OCI-LY1 (cell line): ENCODE measurements at regions not wholly inside any gene's neighbourhood (a gene's known extent, or its start where the extent isn't known, plus 50 kb on each side); places are given as distances from the start of the nearest gene placed in this dataset.

Experiments used
- CTCF ChIP-seq: fragments of 200-600 bp; sonication (generic), shearing (Covaris generic); IDR thresholded peaks from 2 replicates; pipeline ENCODE4 v1.5.1; 2017; ENCODE audit warnings: mild to moderate bottlenecking, antibody characterized with exemption, low read length, moderate library complexity, mixed read lengths
- EZH2 ChIP-seq: fragments of 200-600 bp; sonication (generic), shearing (Covaris generic); IDR thresholded peaks from 2 replicates; pipeline ENCODE4 v1.8.0; 2017; ENCODE audit warnings: borderline replicate concordance, mixed run types, mild to moderate bottlenecking, antibody characterized with exemption, low read length, moderate library complexity, mixed read lengths

- TF ChIP-seq CTCF (no peak), EZH2 (no peak)
Observed at GRCh38 chr6:67630146-67630545, 1004.9 kb upstream of the ADGRB3 start.
